ENCODE measurements at regions not wholly inside any gene's neighbourhood (a gene's known extent, or its start where the extent isn't known, plus 50 kb on each side); places are given as distances from the start of the nearest gene placed in this dataset.

- no peak for TF ChIP-seq CTCF (IDR thresholded peaks at IDR 0.05)
- no peak for TF ChIP-seq POLR2AphosphoS5 (IDR thresholded peaks at IDR 0.05)
- TF ChIP-seq POLR2A (IDR thresholded peaks at IDR 0.05), result no peak
- no peak for TF ChIP-seq EP300 (IDR thresholded peaks at IDR 0.05)
Measured at GRCh38 chr18:40412410-40412809, 1542.6 kb upstream of the PIK3C3 start.
